ENCODE measurements at regions not wholly inside any gene's neighbourhood (a gene's known extent, or its start where the extent isn't known, plus 50 kb on each side); places are given as distances from the start of the nearest gene placed in this dataset.

DNA sequence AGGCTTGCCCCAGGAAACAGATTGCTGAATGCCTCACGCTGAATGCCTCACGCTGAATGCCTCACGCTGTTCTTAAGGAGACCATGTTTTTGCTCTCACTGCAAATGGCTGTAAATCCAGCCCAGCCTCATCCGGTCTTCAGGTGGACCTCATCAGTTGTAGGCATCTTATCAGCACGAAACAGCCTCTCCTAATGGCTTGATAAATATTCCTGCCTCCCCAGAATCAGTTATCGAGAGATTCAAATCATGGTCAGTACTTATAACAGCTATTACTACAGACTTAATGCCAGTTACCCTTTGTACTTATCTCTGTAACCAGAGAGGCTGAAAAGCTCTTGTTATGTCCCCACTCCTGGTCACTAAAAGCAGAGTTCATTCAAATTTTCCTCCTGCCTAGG is 290.6 kb downstream of the FZD1 start:
- TF ChIP-seq, protein P1, sequence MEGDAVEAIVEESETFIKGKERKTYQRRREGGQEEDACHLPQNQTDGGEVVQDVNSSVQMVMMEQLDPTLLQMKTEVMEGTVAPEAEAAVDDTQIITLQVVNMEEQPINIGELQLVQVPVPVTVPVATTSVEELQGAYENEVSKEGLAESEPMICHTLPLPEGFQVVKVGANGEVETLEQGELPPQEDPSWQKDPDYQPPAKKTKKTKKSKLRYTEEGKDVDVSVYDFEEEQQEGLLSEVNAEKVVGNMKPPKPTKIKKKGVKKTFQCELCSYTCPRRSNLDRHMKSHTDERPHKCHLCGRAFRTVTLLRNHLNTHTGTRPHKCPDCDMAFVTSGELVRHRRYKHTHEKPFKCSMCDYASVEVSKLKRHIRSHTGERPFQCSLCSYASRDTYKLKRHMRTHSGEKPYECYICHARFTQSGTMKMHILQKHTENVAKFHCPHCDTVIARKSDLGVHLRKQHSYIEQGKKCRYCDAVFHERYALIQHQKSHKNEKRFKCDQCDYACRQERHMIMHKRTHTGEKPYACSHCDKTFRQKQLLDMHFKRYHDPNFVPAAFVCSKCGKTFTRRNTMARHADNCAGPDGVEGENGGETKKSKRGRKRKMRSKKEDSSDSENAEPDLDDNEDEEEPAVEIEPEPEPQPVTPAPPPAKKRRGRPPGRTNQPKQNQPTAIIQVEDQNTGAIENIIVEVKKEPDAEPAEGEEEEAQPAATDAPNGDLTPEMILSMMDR (IDR thresholded peaks at IDR 0.05): no peak
- TF ChIP-seq EZH2 (IDR thresholded peaks at IDR 0.05; ENCODE audit: borderline replicate concordance, insufficient read depth, low read depth, low read length, poor library complexity, severe bottlenecking): no peak
